Gastrocnemius medialis (tissue), 4 donors: ENCODE measurements at regions not wholly inside any gene's neighbourhood (a gene's known extent, or its start where the extent isn't known, plus 50 kb on each side); places are given as distances from the start of the nearest gene placed in this dataset.

Experiments used
- POLR2A ChIP-seq, 2 donors: fragments of 450-650 bp; IDR thresholded peaks; one replicate each; pipeline ENCODE4 v1.6.1; 2017; ENCODE audit warnings: antibody characterized with exemption in 2 of 2, mild to moderate bottlenecking in 2 of 2, moderate library complexity in 2 of 2
- TF ChIP-seq, protein P1 (sequence below), 5 experiments: fragments of 450-650 bp in 3 of 5; fragments of 200-600 bp in 2 of 5; sonication (generic) in 2 of 5; IDR thresholded peaks in 4 of 5; conservative IDR thresholded peaks in 1 of 5; 1 replicate in 4 of 5; 2 replicates in 1 of 5; pipeline ENCODE4 v1.5.1; 2016 to 2019; ENCODE audit warnings: antibody characterized with exemption in 5 of 5, mild to moderate bottlenecking in 3 of 5, moderate library complexity in 3 of 5

DNA sequence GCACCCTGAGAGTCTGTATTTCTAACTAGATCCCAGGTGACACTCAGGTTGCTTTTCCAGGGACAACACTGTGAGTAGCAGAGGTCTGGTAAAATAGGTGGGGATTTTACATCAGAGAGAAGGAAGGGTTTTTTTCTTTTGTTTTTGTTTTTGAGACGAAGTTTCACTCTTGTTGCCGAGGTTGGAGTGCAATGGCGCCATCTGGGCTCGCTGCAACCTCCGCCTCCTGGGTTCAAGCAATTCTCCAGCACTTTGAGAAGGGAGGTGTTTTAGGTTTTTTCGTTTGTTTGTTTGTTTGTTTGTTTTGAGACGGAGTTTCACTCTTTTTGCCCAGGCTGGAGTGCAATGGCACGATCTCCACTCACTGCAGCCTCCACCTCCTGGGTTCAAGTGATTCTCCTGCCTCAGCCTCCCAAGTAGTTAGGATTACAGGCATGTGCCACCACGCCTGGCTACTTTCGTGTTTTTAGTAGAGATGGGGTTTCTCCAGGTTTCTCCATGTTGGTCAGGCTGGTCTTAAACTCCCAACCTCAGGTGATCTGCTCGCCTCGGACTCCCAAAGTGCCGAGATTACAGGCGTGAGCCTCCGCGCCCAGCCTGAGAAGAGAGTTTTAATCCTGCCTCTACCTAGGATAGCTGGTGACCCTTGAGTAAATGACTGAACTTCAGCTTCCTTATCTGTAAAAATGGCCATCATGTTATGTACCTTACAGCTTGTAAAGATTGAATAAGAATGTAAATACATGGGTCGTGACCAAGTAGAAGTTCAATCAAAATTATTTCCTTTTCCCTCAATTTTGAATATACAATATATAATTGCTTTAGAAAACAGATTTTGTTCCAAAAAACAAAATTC, 95.9 kb upstream of the FNDC3B start:
- TF ChIP-seq, protein P1, sequence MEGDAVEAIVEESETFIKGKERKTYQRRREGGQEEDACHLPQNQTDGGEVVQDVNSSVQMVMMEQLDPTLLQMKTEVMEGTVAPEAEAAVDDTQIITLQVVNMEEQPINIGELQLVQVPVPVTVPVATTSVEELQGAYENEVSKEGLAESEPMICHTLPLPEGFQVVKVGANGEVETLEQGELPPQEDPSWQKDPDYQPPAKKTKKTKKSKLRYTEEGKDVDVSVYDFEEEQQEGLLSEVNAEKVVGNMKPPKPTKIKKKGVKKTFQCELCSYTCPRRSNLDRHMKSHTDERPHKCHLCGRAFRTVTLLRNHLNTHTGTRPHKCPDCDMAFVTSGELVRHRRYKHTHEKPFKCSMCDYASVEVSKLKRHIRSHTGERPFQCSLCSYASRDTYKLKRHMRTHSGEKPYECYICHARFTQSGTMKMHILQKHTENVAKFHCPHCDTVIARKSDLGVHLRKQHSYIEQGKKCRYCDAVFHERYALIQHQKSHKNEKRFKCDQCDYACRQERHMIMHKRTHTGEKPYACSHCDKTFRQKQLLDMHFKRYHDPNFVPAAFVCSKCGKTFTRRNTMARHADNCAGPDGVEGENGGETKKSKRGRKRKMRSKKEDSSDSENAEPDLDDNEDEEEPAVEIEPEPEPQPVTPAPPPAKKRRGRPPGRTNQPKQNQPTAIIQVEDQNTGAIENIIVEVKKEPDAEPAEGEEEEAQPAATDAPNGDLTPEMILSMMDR (IDR thresholded peaks at IDR 0.05 in 4 of 5, conservative IDR thresholded peaks at IDR 0.05 in 1 of 5), result no peak
- TF ChIP-seq POLR2A (IDR thresholded peaks at IDR 0.05), result no peak
